ENCODE measurements at regions not wholly inside any gene's neighbourhood (a gene's known extent, or its start where the extent isn't known, plus 50 kb on each side); places are given as distances from the start of the nearest gene placed in this dataset.
A peak's percentile ranks its signal among the peaks of the same experiment; 100 is the strongest.
"Not testable (repeated sequence)": the region's sequence is repeated elsewhere in the genome, so short reads cannot be mapped to it uniquely, and the experiment has no call there.

DNA sequence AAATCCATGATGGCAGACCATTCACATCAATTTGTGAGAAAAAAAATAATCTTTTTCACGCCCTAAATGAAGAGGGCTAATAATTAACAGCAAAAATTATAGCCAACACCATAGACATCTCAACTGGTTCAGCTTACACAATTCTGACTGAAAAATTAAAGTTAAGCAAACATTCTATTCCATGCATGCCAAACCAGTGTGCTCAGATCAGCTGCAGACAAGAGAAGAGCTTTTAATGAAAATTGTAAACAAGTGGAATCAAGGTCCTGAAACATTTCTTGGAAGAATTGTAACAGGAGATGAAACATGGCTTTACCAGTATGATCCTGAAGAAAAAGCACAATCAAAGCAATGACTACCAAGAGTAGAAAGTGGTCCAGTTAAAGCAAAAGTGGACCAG, 710.4 kb downstream of the EPHA7 start:
- DNase-seq, result no peak

DNA sequence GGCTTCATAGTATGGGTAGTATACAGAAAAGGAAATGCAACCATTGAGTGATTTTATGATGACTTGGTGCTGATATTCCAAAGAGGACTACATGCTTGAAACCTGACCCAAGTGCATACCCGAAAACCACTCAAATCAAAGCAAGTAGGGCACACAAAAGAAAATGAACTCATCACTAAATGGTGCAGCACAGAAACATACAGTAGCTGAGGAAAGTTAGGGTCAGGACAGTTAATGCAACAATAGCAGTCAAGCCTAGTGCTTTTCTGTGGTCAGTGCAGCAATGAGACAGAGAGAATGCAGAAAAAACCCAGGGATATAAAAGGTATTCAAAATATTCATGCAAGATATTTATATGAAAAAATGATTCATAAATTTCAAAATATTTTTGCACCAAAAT, 711.1 kb downstream of the EPHA7 start:
- DNase-seq, result no peak

DNA sequence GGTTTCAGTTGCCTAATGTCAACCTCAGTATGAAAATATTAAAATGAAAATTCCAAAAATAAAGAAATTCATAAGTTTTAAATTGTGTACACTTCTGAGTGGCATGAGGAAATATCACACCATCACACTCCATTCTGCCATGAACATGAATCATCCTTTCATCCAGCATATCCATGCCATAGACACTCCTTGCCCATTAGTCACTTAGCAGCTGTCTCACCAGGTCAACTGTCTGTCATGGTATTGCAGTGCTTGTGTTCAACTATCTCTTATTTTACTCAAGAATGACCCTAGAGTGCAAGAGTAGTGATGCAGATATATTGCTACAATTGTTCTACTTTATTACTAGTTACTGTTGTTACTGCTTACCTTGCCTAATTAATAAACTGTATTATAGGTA, 712.4 kb downstream of the EPHA7 start:
- DNase-seq, result no peak

DNA sequence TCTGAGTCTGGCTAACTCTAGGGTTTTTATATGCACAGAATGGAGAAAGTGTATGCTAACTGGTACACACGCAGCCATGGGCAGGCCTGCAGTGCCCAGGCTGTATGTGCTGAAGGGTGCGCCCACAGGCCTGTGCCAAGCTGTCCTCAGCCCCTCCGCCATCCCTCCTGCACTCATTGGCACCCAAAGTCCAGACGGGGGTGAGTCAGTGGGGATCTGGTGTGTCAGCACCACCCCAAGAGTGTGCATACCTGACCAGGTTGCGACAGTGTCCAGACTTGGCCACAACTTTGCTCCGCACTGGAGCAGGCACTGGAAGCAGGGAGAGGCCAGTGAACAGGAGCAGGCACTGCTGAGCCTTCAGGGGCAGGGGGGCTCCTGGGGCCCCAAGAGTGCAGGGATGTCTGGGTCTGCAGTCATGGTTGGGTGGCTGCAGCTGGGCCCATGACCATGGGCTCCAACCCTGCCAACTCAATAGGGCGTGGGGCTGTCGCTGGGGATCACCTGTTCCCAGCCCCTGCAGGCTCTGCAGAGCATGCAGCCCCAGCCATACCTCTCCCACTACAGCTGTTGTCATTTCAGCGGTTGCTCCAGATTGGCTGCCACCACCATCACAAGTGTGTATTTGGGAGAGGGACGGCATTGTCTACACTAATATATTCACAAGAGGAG, 717.8 kb downstream of the EPHA7 start:
- DNase-seq, result no peak

DNA sequence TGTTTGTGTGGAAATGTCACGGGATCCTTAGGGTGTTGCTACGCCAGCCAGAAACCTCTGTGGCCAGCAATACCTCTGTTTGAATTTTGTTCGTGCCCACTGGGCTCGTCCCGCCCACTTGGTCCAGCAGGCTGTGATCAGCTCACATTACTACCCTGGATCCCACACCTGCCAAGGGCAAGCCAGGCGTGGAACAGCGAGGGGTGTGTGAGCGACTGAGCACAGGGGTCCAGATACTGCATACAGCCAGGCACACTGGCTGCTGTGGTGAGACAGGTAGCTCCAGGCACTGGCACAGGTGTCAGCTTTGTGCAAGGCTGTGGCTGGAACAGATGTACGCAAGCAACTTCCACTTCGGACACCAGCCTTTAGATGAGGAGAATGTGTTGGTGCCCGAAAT, 718.9 kb downstream of the EPHA7 start:
- no peak for DNase-seq

DNA sequence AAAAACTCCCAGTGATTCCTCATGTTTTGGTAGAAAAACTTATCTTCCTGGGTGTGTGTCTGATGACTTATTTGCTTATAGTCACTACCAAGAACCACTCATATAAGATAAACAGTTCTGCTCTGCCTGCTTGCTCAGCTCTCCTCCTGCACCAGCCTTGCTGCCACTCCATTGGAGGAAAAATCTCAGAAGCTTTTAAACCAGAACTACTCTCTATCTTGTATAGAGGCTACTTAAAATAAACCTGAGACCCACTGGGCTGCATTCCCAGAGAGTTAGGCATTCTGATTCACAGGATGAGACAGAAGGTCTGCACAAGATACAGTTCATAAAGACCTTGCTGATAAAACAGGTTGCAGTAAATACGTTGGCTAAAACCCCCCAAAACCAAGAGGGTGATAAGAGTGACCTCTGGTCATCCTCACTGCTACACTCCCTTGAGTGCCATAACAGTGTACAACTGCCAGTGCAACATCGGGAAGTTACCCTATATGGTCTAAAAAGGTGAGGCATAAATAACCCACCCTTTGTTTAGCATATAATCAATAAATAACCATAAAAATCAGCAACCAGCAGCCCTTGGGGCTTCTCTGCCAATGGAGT, 728.3 kb downstream of the EPHA7 start:
- no peak for DNase-seq

DNA sequence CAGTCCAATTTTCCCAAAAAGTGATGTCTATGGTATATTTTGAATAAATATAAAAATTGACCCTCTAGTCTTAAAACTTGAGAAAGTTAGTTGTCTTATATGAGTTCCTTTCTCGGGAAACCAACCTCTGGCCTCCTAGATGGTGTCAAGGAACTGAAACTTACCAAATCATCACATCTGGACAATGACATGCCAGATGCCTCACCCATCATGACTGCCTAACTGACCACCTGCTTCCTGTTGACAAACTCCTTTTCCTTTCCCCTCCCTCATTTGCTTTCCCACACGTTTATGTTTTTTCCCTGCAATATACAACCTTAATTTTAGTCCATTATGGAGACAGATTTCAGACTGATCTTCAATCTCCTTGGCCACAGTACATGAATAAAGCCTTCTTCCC, 731.0 kb downstream of the EPHA7 start:
- no peak for DNase-seq

DNA sequence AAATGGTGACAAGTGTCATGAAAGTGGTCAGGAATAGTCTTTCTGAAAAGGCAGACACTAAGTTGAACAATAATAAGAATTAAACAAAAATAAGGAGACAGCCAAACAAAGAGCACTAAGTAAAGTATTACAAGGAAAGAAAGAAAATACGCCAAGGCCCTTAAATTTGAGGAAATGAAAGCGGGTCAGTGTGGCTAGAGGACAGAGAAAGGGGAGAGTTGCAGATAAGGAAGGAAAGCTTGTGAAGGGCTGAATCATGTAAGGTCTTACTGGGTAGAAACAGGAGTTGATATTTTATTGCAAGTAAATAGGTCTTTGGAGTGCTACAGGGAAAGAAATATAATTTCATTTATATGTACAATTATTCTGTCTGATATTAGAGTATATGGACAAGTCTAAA, 732.1 kb downstream of the EPHA7 start:
- DNase-seq, result no peak

DNA sequence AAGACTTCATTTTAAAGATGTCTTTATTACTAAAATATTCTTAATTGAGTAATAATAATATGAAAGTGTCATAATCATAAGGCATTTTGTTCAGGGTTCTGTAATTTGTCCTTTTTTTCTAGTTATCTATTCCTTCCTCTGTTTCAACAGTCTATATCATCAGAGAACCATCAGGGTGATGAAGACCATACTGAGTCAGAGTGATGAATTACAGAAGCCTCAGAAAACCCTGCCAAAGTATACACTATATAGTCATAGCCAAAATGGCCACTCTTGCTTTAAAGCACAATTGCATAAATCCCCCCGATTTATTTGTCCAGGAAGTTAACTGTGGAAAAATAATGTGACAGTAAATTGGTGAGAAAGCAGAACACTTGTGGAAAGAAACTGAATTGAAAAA, 735.0 kb downstream of the EPHA7 start:
- no peak for DNase-seq

DNA sequence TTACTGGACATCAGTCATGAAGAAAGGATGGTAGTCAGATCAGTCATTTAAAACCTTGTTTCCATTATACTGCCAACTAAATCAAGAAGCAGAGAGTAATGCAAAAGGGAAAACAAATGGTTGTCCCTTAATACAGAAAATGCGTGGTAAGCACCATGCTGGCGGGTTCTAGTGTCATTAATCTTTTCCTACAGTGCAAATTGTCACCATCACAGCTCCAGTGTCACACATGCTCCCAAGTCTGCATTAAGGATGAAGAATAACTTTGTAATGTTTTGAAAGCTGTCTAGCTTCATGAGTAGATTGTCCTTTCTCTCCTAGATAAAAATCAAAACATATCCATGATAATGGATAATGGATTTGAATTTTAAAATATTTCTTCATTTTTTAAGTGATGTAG, 735.6 kb downstream of the EPHA7 start:
- no peak for DNase-seq

DNA sequence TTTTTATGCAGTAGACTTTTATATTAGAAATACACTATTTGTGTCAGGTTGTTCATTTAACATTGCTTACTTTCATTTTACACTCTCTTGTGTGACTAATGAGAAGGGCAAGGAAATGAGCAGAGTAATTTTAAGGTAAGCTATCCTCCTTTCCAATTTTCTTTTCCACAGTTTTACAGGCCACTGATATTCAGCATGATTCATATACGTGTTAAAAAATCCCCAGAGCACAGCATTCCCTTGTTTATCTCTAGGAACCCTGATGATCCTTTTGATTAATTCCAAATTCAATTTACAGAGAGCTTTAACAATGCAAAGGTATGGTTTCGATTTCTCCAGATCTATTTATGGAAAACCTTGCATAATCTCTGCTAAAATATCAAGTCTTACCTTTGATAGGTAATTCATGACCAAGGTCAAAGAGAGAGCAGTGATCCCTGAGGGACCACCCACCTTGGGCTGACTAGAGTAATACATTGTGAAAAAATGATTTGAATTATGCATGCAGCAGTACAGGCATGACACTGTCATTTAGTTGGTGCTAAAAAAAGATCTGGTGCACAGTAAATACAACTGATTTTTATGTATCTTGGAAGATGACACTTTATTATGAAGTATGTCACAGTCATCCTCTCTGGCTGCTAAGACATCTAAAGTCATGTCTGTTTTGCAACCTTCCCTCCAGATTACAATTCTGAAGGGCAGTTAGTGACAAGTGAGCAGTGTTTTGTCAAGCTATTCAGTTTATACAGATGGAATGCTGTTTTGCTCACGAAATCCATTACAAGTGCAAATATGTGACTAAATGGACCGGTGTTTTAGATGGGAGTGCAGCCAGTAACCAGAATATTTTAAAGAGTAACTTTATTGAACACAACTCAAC, 736.6 kb downstream of the EPHA7 start:
- no peak for DNase-seq

DNA sequence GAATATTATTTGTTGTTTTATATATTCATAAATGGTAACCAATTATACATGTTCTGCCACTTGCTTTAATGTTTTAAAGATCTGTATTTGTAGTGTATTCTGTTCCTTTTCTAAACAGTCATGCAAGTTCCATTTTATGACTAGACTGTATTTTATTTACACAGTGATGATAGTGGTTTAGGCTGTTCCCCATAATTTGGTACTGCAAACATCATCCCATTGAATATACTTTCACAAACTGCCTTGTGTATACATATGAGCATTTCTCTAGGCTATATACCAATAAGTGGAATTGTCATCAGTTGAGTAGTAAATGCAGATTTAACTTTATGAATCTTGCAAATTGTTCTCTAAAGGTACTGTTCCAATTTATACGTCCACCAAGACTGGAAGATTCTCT, 738.0 kb downstream of the EPHA7 start:
- no peak for DNase-seq

DNA sequence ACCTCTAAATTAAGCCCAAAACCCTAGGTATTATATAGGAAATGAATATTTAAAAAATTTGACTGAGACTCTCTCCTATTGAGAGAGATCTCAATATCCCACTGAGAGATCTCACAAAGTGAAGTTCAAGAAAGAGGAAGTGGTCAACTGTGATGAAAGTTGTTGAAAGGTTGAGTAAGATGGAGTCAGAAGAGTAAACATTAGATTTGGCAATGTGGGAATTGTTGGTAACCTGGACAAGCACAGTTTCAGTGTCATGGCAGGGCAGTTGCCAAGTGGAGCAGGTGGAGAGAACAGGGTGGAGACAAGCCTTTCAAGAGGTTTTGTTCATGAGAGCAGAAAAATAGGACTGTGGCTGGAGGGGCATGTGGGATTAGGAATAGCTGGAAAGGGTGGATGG, 747.9 kb downstream of the EPHA7 start:
- DNase-seq, result not testable (repeated sequence)

DNA sequence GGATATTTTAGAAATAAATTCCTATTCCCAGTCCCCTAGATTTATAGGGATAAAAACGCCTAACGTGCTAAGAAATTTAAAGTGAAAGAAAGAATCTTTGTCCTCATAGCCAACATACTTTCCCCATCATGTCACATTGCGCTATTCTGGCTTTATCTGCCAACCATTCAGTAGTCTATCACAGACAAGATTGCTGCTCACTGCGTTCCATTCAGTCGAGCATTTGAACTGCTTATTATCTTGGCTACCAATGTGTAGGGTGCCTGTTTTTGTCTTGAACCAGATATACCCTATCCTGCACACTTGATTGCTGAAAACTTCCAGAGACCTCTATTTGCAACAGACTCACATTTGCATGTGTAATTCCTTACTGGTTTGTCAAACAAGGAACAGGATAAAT, 751.5 kb downstream of the EPHA7 start:
- DNase-seq, result no peak

DNA sequence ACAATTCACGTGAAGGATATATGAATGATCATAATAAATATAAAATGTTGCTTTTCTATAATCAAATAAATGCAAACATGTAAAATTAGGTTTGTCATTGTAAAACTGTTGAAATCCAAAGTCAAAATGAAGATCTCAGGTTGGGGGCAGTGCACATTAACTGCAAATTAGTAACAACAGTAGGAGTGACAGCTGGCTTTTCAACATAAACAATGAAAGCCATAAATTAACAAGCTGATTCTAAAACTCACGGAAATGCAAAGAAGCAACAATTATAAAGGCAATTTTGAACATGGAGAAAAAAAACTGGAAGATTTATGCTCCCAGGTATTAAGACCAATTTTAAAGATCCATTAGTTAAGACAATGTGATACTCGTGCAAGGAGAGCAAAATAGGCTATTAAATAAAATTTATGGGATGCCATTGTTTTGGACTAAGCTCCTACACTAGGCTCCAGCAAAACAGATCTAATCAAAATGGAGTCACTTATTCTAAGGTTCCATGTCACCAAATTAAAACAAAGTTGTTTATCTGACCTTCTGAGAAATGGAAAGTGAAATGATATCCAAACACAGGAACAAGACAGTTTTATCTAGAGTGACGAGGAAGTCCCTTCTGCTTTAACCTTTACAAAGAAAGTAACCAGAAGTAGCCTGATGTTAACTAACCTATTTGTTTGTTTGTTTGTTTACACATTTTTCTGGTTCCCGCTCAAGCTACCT, 770.8 kb downstream of the EPHA7 start:
- no peak for DNase-seq

DNA sequence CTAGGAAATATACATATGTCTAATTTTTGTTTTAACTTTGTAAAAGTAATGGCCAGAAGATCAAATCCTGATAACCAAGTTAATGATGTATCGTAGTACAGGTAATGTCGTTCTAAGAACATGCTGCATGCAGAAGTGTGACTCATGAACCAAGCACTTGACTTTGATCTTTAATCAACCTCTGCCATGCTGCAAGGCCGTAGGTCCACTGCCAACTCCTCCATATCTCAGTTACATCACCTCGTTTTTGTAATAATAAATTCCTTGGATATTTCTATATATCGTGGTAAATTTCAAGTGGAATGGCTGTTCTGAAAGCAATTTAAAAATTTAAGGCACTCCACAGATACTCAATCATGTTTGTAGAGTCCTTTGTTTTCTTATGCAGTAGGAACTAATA, 771.7 kb downstream of the EPHA7 start:
- no peak for DNase-seq

DNA sequence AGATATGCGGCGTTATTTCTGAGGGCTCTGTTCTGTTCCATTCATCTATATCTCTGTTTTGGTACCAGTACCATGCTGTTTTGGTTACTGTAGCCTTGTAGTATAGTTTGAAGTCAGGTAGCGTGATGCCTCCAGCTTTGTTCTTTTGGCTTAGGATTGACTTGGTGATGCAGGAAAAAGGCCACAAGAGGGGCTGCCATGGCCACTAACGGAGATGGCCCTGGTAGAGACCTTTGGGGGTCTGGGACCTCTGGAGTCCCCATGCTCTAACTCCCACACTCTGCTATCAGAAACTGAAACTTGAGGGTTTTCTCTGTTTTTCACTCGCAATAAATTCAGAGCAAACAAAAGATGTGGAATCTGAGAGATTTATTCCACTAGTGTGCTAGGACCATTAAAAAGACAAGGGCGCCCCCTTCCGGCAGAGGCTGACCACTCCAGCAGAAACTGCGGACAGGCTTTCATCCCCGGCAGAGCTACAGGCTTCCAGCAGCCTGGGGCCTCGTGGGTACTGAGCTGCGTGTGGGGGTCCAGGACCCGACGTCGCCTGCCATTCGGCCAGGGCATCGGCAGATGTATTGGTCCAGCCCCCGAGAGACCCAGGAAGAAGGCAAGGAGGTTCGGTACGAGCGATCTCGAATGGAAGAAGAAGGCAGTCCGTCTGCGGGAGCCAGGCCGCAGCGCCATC, 775.1 kb downstream of the EPHA7 start:
- peak; percentile 53 for DNase-seq

DNA sequence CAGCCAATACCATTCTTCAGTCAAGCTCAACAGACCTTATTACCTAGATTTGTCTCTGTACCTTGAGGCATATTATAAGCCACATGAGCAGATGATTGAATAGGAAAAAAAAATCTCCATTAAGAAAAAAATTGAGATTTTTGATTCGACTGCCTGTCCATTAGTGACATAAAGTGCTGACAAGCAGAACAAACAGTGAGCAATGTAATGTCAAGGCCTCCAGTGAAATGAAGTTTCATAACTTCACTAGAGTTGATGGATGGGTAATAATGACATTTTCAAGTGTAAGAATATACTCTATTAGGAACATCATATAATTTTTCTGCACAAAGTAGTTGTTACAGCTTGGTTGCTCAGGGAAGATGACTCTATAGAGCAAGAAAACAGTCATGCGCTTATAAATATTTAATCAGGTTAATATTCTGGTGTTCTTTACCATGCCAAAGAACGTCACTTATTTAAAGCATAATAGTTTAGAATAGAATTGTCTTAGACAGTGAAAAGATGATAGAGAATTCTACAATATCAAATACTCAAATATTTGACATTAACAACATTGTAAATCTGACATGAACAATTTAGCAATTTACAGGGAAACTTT, 783.7 kb downstream of the EPHA7 start:
- no peak for DNase-seq

DNA sequence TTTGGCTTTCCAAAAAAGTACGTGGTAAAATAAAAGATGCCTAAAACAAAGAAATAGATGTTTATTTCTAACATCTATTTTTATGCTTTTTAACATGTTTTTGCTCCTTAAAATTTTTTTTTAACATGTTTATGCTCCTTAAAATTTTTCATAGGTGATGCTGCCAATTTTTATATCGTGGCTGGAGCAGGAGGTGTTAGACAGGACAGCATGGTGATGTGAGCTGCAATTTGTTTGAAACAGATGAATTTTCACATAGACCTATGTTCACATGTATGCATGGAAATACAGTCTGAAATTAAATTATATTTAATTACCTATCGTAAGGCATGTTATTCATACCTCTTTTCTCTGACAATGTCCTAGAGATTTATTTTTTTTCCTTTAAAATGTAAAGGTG, 784.8 kb downstream of the EPHA7 start:
- no peak for DNase-seq

DNA sequence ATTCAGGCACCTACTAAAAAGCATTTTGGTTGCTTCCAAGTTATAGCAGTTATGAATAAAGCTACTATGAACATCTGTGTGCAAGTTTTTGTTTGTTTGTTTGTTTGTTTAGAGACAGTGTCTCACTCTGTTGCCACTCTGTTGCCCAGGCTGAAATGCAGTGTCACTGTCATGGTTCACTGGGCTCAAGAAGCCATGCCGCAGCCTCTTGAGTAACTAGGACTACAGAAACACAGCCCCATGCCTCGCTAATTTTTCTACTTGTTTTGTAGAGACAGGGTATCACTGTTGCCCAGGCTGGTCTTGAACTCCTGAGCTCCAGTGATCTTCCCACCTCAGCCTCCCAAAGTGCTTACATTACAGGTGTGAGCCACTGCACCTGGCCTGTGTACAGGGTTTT, 795.9 kb downstream of the EPHA7 start:
- DNase-seq, result no peak

DNA sequence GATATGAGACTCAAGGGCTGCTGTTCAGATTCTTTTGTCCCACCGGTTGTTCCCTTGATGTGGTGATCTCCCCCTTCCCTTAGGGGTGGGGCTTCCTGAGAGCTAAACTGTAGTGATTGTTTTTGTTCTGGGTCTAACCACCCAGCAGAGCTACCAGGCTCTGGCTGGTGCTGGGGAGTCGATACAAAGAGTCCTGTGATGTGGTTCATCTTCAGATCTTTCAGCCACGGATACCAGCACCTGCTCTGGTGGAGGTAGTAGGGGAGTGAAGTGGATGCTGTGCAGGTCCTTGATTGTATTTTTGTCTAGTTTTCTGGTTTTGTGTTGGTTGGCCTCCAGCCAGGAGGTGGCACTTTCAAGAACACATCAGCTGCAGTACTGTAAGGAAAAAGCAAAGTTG, 801.6 kb downstream of the EPHA7 start:
- no peak for DNase-seq

DNA sequence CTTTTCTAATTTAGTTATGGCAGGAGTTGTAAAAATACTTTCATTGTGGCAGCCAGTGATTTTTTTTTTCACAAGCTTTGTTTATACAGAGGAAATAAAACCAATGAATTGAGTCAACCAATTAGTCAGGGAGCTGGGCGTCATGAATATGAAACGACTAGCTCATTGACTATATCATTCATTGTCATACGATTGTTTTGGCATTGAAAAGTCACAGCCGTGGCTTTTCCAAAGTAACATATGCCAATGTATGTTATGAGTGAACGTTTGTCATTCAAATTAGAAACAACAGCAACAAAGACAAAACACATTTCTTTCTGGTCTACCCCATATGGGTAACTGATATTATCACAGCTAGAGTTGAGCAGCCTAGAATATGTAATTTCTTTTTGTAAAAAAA, 810.6 kb downstream of the EPHA7 start:
- DNase-seq, result no peak

DNA sequence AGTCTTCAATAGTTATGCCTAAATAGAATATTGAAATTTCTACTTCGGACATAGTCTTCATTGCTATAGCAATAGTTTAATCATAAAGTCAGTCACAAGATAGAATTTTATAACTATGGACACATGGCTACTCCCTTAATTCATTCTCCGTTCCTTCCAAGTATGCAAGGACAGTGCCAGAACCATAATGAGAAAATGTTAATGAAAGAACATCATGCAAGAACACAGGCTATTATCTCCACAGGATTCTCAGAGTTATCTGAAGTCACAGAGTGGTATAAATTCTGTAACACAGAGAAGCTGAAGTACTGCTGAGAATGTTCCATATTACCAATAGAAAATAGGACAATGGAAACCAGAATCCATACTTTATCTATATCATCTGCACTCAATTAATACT, 826.2 kb downstream of the EPHA7 start:
- no peak for DNase-seq

Data from activated CD8-positive, alpha-beta memory T cell treated with anti-CD3 and anti-CD28 coated beads for 24 hours (primary cell).